C4-2B (cell line): ENCODE measurements at regions not wholly inside any gene's neighbourhood (a gene's known extent, or its start where the extent isn't known, plus 50 kb on each side); places are given as distances from the start of the nearest gene placed in this dataset.
"Not testable (repeated sequence)": the region's sequence is repeated elsewhere in the genome, so short reads cannot be mapped to it uniquely, and the experiment has no call there.

Source experiments
- H3K27ac ChIP-seq: fragments of 450-650 bp; 2 replicates; pipeline ENCODE4 v1.5.1; 2017
- ZFX ChIP-seq: fragments of 450-650 bp; IDR thresholded peaks from 2 replicates; pipeline ENCODE4 v1.6.1; 2017
- TF ChIP-seq, protein P1 (sequence below): fragments of 450-650 bp; conservative IDR thresholded peaks from 2 replicates; pipeline ENCODE4 v1.5.1; 2017; ENCODE audit warnings: mild to moderate bottlenecking

DNA sequence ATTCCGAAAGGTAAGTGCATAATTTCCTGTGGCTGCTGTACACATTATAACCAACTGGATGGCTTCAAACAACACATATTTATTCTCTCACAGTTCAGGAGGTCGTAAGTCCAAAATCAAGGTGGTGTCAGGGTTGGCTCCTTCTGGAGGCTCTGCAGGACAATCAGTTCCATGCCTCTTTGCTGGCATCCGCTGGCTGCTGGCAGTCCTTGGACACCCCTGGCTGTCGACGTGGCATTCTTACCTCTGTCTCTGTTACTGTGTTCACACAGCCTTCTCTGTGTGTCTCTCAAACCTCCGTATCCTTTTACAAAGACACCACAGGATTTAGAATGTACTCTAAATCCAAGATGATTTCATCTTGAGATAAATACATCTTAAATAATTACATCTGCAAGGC is 398.8 kb upstream of the ATP10A start:
- TF ChIP-seq ZFX = no peak
- TF ChIP-seq, protein P1, sequence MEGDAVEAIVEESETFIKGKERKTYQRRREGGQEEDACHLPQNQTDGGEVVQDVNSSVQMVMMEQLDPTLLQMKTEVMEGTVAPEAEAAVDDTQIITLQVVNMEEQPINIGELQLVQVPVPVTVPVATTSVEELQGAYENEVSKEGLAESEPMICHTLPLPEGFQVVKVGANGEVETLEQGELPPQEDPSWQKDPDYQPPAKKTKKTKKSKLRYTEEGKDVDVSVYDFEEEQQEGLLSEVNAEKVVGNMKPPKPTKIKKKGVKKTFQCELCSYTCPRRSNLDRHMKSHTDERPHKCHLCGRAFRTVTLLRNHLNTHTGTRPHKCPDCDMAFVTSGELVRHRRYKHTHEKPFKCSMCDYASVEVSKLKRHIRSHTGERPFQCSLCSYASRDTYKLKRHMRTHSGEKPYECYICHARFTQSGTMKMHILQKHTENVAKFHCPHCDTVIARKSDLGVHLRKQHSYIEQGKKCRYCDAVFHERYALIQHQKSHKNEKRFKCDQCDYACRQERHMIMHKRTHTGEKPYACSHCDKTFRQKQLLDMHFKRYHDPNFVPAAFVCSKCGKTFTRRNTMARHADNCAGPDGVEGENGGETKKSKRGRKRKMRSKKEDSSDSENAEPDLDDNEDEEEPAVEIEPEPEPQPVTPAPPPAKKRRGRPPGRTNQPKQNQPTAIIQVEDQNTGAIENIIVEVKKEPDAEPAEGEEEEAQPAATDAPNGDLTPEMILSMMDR = no peak
- no peak overlapping the region for H3K27ac ChIP-seq

GRCh38 chr15:26261413-26261812 is 398.3 kb upstream of the ATP10A start:
- H3K27ac ChIP-seq = no peak overlapping the region
- TF ChIP-seq, protein P1 = no peak
- TF ChIP-seq ZFX = no peak

- H3K27ac ChIP-seq = no peak overlapping the region
- TF ChIP-seq, protein P1 = peak; percentile 95
- TF ChIP-seq ZFX = no peak
Observed at GRCh38 chr15:26260517-26261133, 397.5 kb upstream of the ATP10A start.

- no peak for TF ChIP-seq ZFX
- TF ChIP-seq, protein P1 = no peak
- no peak overlapping the region for H3K27ac ChIP-seq
Observed at GRCh38 chr15:26259581-26259980, 396.5 kb upstream of the ATP10A start.

DNA sequence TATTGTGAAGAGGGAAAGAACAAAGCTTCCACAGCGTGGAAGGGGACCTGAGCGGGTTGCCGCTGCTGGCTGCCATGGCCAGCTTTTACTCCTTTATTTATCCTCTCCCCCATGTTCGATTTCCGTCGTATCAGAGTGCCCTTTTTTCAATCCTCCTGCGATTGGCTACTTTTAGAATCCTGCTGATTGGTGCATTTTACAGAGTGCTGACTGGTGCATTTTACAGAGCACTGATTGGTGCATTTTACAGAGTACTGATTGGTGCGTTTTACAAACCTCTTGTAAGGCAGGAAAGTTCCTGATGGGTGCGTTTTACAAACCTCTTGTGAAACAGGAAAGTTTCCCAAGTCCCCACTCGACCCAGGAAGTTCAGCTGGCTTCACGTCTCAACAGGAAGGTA is 381.7 kb upstream of the ATP10A start:
- not testable (repeated sequence) for H3K27ac ChIP-seq

DNA sequence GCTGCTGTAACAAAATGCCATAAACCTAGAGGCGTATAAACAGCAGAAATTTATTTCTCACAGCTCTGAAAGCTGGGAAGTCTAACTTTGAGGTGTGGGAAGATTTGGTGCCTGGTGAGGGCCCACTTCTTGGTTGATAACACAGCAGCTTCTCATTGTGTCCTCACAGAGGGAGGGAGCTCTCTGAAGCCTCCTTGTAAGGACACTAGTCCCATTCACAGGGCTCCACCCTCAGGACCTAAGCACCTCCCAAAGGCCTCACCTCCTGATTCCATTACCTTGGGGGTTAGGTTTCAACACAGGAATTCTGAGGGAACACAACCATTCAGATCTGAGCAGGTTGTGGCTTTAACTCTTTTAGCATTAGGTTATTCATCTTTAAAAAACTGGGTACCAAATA is 380.3 kb upstream of the ATP10A start:
- no peak overlapping the region for H3K27ac ChIP-seq

GRCh38 chr15:26242565-26243071 is 379.5 kb upstream of the ATP10A start:
- TF ChIP-seq, protein P1 = no peak
- TF ChIP-seq ZFX = no peak
- no peak overlapping the region for H3K27ac ChIP-seq

More for the DNA sequence above, 380.3 kb upstream of the ATP10A start:
- TF ChIP-seq ZFX = no peak
- TF ChIP-seq, protein P1 = no peak

DNA sequence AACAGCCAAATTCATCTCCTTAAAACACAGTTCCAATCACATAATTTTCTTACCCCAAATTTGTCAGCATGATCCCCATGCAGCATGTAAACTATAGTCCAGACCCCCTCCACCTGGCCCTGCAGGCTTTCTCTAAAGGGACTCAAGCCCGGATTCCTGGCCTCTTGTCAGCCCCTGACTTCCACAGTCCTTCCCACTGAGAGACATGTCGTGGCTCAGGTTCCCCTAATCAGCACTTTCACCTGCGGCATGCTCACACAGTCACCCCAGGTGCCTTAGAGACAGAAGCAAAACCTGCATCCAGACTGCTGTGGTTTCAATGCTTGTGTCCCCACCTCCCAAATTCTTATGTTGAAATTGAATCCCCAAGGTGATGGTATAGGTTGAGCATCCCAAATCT is 372.7 kb upstream of the ATP10A start:
- no peak overlapping the region for H3K27ac ChIP-seq
- TF ChIP-seq, protein P1 = no peak
- no peak for TF ChIP-seq ZFX
